ENCODE measurements at regions not wholly inside any gene's neighbourhood (a gene's known extent, or its start where the extent isn't known, plus 50 kb on each side); places are given as distances from the start of the nearest gene placed in this dataset.
"Not testable (repeated sequence)": the region's sequence is repeated elsewhere in the genome, so short reads cannot be mapped to it uniquely, and the experiment has no call there.

DNA sequence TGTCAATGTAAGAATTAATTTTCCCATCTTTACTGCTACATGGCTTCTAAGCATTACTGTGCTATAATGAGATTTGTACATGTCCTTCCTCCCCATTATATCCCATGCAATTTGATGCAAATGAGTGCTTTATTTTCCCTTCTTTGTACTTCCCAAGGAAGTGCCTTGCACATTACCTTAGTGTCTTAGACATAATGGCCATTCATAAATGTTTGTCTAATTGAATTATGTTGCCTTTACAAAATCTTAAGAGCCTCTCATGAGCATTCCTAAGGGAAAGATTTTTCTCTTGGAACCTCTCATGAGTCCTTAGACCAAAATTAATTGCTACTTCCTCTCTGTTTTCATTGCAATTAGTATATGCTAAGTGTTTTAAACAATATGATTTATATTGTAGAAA lies 741.7 kb downstream of the RERGL start:
- no peak for DNase-seq

- no peak for DNase-seq
Measured at GRCh38 chr12:17344649-17345048, 738.7 kb upstream of the LMO3 start.

- no peak for DNase-seq
Measured at GRCh38 chr12:17342381-17342961, 736.5 kb upstream of the LMO3 start.

DNA sequence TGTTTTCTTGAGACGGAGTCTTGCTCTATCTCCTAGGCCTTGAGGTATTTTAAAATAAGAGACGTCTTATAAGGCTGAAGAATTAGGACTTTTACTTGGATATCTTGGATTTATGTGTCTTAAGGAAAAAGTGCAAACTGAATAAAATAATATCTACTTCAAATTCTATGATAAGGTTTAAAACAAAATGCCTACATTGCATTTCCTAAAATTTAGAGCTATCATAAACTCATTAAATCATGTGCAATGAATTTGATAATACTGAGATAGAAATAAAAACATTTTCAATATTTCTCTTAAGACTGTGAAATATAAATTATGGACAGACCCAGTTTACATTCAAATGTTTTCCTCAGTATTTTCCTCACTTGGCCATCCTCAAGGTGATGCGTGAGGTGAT lies 729.5 kb upstream of the LMO3 start:
- no peak for DNase-seq

GRCh38 chr12:17334784-17335183 lies 728.8 kb upstream of the LMO3 start:
- DNase-seq = no peak

GRCh38 chr12:17333287-17333686 lies 727.3 kb upstream of the LMO3 start:
- DNase-seq = no peak

- no peak for DNase-seq
Measured at GRCh38 chr12:17326649-17327048, 720.7 kb upstream of the LMO3 start.

- no peak for DNase-seq
Measured at GRCh38 chr12:17322090-17322489, 716.1 kb upstream of the LMO3 start.

- DNase-seq = no peak
Measured at GRCh38 chr12:17304503-17305347, 698.8 kb upstream of the LMO3 start.

DNA sequence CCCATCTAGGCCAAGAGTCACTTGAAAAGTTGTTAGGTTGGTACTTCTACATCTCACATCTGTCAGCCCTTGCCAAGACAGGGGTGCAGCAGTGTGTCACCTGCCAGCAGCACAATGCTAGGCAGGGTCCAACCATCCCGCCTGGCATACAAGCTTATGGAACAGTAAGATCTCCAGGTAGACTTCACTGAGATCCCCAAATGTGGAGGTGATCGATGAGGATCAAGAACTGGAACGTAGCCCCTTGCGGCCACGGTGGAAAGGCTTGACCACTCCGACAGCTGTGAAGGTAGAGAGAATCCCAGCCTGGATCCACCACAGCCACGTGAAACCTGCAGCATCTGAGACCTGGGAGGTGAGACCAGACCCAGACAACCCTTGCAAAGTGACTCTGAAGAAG lies 696.0 kb upstream of the LMO3 start:
- no peak for DNase-seq

GRCh38 chr12:17301544-17301943 lies 695.6 kb upstream of the LMO3 start:
- DNase-seq = no peak

GRCh38 chr12:17296882-17297281 lies 690.9 kb upstream of the LMO3 start:
- DNase-seq = no peak

DNA sequence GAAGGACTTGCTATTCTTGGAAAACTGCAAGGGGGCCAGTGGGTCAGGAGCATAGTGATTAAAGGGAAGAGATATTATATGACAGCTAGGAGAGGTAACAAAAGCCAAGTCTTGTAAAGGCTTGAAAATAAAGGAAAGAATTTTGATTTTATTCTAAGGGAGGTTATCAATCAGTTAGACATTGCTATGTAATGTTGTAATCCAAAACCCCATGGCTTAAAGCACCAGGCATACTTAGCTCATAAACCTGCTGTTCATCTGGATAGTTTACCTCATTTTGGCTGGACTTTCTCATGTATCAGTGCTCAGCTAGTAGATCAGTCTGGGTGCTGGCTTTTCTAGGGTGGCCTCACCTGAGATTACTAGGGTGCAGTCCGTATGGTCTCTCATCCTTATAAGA lies 680.9 kb upstream of the LMO3 start:
- DNase-seq = no peak

- DNase-seq = no peak
Measured at GRCh38 chr12:17284873-17285272, 678.9 kb upstream of the LMO3 start.

GRCh38 chr12:17283563-17283962 lies 677.6 kb upstream of the LMO3 start:
- DNase-seq = no peak

DNA sequence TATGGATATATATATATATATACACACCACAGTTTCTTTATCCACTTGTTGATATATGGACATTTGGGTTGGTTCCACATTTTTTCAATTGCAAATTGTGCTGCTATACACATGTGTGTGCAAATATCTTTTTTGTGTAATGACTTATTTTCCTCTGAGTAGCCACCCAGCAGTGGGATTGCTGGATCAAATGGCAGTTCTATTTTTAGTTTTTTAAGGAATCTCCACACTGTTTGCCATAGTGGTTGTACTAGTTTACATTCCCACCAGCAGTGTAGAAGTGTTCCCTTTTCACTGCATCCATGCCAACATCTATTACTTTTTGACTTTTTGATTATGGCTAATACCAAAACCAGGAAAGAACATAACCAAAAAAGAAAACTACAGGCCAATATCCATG lies 676.2 kb upstream of the LMO3 start:
- DNase-seq = not testable (repeated sequence)

DNA sequence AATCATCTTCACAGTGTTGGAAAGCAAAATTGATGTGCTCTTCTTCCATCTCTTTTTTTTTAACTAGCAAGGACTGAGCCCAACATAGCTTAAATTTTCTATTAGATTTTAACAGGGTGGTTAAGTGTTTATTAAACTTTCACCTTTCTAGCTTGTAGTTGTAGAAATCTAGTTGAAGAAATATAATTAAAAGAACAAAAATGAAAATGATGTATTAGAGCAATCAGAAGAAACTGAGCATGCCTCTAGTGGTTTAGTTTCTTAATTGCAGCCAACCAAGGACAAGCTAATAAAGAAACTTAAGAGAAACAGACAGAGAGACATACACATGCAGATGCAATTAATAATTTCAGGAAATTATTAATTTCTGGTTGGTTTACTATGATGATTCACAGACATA lies 673.0 kb upstream of the LMO3 start:
- DNase-seq = no peak

DNA sequence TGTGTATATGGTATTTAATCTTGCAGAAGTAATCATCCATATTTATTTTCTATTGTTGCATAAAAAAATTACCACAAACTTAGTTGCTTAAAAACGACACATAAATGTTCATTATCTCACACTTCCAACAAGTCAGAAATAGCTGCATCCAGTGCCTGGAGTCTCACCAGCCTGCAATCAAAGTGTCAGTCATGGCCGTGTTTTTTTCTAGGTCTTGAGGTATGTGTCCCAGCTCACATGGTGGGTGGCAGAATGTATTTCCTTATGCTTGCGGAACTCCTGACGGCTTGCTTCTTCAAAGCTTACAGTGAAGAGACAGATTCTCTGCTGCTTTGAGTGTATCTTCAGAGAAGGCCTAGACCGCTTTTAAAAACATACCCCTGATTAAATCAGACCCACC lies 670.2 kb upstream of the LMO3 start:
- no peak for DNase-seq

- no peak for DNase-seq
Measured at GRCh38 chr12:17266856-17267255, 660.9 kb upstream of the LMO3 start.

GRCh38 chr12:17264603-17265002 lies 658.6 kb upstream of the LMO3 start:
- no peak for DNase-seq

DNA sequence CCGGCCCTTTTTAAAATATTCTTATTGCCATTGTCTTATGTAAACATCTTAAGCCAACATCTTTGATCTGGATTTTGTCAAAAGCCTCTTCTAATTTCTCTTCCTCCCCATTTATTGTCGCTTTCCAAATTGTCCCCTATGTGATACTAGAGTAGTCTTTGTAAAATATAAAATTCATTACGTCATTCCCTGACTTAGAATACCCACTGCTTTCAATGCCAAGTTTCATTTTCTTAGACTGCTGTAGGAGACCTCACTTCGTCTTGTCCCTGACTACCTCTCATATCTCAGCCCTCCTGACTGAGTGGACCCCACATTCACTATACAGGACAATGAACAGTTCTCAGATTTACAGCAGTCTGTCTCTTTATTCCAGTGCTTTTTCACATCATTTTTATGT lies 633.9 kb upstream of the LMO3 start:
- no peak for DNase-seq

GRCh38 chr12:17235996-17236395 lies 630.0 kb upstream of the LMO3 start:
- no peak for DNase-seq

GRCh38 chr12:17215759-17216570 lies 610.0 kb upstream of the LMO3 start:
- no peak for DNase-seq

GRCh38 chr12:17214929-17215328 lies 609.0 kb upstream of the LMO3 start:
- no peak for DNase-seq
